ENCODE measurements at regions not wholly inside any gene's neighbourhood (a gene's known extent, or its start where the extent isn't known, plus 50 kb on each side); places are given as distances from the start of the nearest gene placed in this dataset.

DNA sequence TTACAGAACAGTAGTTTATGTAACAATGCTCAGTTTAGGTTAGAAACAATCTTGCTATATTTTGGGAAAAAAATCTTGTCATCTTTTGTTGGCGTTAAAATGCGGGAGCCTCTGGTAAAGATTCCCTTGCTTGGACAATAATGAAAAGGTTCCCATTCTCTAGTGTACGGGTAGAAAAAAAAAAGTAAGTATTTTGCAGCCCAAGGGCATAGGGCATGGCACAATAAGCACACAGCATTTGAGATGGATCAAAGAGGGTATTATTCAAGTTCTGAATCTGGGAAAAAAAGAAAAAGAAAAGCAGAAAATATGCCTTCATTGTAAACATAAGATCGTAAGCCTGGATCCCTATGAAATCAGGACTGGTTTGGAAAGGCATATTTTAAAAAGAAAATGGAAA lies 408.6 kb upstream of the ROBO2 start:
- in situ Hi-C loops (cut with MboI; ENCODE audit: low sequenced_read_pairs in 4 of 4) (no loop called here), intact Hi-C loops (cut with DNase I; ENCODE audit: low total_unique reads) (no loop called here)
- H3K27ac ChIP-seq: no peak overlapping the region
- TF ChIP-seq POLR2A (IDR thresholded peaks at IDR 0.05): no peak
- TF ChIP-seq, protein P1, sequence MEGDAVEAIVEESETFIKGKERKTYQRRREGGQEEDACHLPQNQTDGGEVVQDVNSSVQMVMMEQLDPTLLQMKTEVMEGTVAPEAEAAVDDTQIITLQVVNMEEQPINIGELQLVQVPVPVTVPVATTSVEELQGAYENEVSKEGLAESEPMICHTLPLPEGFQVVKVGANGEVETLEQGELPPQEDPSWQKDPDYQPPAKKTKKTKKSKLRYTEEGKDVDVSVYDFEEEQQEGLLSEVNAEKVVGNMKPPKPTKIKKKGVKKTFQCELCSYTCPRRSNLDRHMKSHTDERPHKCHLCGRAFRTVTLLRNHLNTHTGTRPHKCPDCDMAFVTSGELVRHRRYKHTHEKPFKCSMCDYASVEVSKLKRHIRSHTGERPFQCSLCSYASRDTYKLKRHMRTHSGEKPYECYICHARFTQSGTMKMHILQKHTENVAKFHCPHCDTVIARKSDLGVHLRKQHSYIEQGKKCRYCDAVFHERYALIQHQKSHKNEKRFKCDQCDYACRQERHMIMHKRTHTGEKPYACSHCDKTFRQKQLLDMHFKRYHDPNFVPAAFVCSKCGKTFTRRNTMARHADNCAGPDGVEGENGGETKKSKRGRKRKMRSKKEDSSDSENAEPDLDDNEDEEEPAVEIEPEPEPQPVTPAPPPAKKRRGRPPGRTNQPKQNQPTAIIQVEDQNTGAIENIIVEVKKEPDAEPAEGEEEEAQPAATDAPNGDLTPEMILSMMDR (IDR thresholded peaks at IDR 0.05 in 4 of 5, conservative IDR thresholded peaks at IDR 0.05 in 1 of 5): no peak
- H3K4me1 ChIP-seq: no peaks in the 10 kb centered on the region
- H3K4me3 ChIP-seq: no peak overlapping the region
- no peaks in the 10 kb centered on the region for H3K27me3 ChIP-seq
- H3K36me3 ChIP-seq: no peaks in the 10 kb centered on the region
- no peak for ATAC-seq
- no peak for DNase-seq
- no peaks in the 10 kb centered on the region for H3K9me3 ChIP-seq

- in situ Hi-C loops (cut with MboI; ENCODE audit: low sequenced_read_pairs in 4 of 4): no loop called here
- no peaks in the 10 kb centered on the region for H3K9me3 ChIP-seq
These were observed 401.9 kb upstream of the ROBO2 start for GRCh38 chr3:76638006-76638405.

DNA sequence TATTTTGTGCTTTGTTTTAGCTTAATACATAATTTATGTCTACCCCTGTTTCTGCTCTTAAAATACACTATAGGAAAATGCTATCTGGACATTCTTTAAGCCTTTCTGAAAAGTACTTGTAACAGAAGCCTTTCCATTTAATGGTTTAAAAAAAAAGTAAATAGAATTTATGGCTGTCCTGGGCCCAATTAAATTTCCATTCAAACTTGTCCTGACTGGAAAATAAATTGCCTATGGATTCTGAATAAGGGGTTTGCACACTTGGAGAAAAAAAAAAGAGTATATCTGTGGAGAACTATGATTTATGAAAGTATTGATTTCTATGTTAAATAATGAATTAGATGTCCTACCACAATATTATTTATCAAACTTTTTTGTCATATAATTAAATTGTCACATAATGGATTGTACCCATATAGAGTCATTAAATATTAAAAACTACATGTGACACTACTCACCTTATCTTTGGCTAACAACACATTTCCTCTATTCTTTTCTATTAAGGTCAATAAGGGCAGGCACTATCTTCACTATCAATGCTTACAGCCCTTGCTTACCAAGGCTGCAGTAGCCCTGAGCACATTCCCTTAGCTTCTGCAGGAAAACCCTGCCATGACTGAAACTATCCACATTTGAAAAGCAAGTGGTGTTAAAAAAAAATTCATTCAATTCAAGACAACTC lies 396.1 kb upstream of the ROBO2 start:
- TF ChIP-seq, protein P1 (IDR thresholded peaks at IDR 0.05 in 4 of 5, conservative IDR thresholded peaks at IDR 0.05 in 1 of 5): no peak
- TF ChIP-seq POLR2A (IDR thresholded peaks at IDR 0.05): no peak
- intact Hi-C loops (cut with DNase I; ENCODE audit: low total_unique reads) (no loop called here), in situ Hi-C loops (cut with MboI; ENCODE audit: low sequenced_read_pairs in 4 of 4) (no loop called here)
- H3K27me3 ChIP-seq: no peaks in the 10 kb centered on the region
- no peak for ATAC-seq
- DNase-seq: no peak
- no peaks in the 10 kb centered on the region for H3K36me3 ChIP-seq
- H3K9me3 ChIP-seq: no peaks in the 10 kb centered on the region
- H3K4me1 ChIP-seq: no peaks in the 10 kb centered on the region
- no peak overlapping the region for H3K27ac ChIP-seq
- H3K4me3 ChIP-seq: no peak overlapping the region

More at GRCh38 chr3:76638006-76638405, 401.9 kb upstream of the ROBO2 start:
- H3K36me3 ChIP-seq: no peaks in the 10 kb centered on the region
- H3K27ac ChIP-seq: no peak overlapping the region
- H3K4me1 ChIP-seq: no peaks in the 10 kb centered on the region
- TF ChIP-seq POLR2A (IDR thresholded peaks at IDR 0.05): no peak
- TF ChIP-seq, protein P1 (IDR thresholded peaks at IDR 0.05 in 4 of 5, conservative IDR thresholded peaks at IDR 0.05 in 1 of 5): no peak
- intact Hi-C loops (cut with DNase I; ENCODE audit: low total_unique reads): no loop called here
- H3K4me3 ChIP-seq: no peak overlapping the region
- DNase-seq: no peak
- no peak for ATAC-seq
- no peaks in the 10 kb centered on the region for H3K27me3 ChIP-seq

DNA sequence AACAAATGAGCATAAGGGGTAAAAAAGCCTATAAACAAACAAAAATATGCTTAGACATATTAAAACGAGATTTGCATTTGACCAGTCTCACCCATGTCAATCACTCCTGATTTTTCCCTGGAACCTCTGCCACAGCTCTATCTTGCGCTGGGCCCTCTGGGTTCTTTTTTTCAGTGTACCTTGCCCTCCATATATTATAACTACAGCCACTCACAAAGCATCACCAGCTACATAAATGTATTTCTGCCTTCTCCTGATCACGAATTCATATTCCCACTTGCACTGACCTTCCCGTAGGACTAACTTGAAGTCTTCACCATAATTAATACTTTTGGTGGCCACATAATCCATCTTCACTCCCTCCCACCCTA lies 395.6 kb upstream of the ROBO2 start:
- in situ Hi-C loops (cut with MboI; ENCODE audit: low sequenced_read_pairs in 4 of 4): no loop called here
- ATAC-seq (no peak), DNase-seq (no peak)
- Histone ChIP-seq H3K36me3 (no peaks in the 10 kb centered on the region), H3K9me3 (no peaks in the 10 kb centered on the region), H3K27ac (no peak overlapping the region), H3K4me3 (no peak overlapping the region), H3K27me3 (no peaks in the 10 kb centered on the region), H3K4me1 (no peaks in the 10 kb centered on the region)
- TF ChIP-seq POLR2A (IDR thresholded peaks at IDR 0.05): no peak
- TF ChIP-seq, protein P1 (IDR thresholded peaks at IDR 0.05 in 4 of 5, conservative IDR thresholded peaks at IDR 0.05 in 1 of 5): no peak
- intact Hi-C loops (cut with DNase I; ENCODE audit: low total_unique reads): no loop called here

GRCh38 chr3:76645724-76646123 lies 394.2 kb upstream of the ROBO2 start:
- intact Hi-C loops (cut with DNase I; ENCODE audit: low total_unique reads): no loop called here
- Histone ChIP-seq H3K27ac (no peak overlapping the region), H3K36me3 (no peaks in the 10 kb centered on the region), H3K9me3 (no peaks in the 10 kb centered on the region), H3K4me3 (no peak overlapping the region), H3K4me1 (no peaks in the 10 kb centered on the region), H3K27me3 (no peaks in the 10 kb centered on the region)
- no peak for ATAC-seq
- DNase-seq: no peak
- TF ChIP-seq, protein P1 (IDR thresholded peaks at IDR 0.05 in 4 of 5, conservative IDR thresholded peaks at IDR 0.05 in 1 of 5): no peak
- no peak for TF ChIP-seq POLR2A (IDR thresholded peaks at IDR 0.05)
- in situ Hi-C loops (cut with MboI; ENCODE audit: low sequenced_read_pairs in 4 of 4): no loop called here
